ENCODE measurements at regions not wholly inside any gene's neighbourhood (a gene's known extent, or its start where the extent isn't known, plus 50 kb on each side); places are given as distances from the start of the nearest gene placed in this dataset.

DNA sequence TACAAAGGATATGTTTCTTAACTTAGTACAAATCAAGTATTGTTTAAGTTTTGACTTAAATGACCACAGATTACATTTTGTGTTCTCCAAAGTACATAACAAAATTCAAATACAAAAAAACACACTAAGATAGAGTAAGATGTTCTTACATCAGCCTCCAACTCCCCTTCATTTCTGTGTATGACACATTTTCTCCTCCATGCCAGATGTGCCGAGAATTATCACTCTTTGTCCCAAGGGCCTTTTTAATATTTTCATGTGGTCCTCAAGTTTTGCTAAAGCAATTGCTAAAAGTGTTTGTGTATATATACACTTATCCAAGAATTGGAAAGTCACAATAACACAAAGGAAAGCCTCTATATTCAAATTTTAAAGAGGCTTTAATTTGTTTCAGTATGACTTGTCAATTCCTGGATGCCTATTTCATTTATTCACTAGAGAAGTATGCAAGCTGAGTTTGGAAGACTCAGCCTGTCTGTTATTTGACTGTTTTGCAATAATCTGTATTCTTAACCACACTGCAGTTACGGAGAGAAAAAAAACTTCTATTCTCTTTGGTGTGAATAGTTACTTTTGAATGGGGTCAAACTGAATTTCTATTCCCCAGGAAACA lies 586.4 kb upstream of the SEMA3D start:
- DNase-seq = no peak

DNA sequence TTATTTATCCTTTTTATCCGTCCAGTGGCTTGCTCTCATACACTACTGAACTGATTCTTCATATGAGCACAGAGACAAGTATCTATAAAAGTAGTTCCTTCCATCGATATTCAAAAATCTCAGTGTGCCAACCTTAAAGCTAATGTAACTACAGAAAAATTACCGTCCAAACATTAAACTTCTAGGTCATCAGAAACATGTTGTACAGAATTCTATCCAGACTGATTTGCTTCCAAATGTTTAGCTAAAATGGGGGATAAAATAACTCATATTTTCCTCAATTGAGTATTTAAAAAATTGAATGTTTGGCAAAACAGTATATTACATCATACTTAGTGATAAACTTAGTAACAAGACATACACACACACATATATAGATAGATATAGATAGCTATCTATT lies 584.7 kb upstream of the SEMA3D start:
- DNase-seq = no peak

DNA sequence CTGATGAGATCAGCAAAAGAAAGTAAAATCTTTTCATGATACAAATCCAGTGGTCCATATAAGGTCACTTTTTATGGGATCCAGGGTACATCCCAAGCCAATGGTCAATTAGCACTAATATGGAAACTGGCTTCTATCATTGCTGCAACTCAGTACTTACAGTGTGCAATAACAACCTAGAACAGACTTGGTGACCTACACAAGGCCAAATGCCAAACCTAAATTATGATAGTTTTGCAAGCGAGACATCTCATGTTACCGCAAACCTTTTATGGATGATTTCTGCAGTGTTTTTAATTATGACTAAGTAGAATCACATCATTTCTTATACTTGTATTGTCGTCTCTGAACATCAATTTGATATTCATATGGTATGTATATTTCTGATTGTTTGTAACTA lies 583.5 kb upstream of the SEMA3D start:
- no peak for DNase-seq

DNA sequence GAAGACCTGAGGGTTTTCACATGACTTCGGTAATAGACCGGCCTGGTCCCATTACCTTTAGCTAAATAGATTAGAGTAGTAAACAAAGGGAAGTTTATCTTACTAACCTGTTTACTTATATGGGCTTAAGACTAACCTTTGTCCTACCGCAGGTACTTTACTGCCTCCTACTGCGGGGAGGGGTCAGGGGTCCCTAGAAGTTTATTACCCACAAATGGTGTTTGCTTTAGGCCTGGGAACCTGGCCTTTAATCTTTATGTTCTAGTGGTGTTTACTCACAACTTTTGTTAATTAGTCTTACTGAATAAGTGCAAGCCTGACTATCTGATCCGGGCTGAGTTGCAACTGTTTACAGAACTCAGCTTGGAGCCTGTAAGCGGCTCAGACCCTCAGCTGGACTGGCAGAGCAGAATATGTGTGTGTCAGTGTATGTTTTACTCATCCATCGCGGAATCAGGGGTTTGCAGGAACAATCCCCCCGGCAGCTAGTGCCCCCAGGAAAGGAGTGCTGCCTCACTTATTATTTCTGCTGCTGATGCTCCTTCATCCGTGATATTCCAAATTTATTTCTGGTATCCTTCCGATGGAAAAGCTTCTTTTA lies 578.9 kb upstream of the SEMA3D start:
- no peak for DNase-seq

DNA sequence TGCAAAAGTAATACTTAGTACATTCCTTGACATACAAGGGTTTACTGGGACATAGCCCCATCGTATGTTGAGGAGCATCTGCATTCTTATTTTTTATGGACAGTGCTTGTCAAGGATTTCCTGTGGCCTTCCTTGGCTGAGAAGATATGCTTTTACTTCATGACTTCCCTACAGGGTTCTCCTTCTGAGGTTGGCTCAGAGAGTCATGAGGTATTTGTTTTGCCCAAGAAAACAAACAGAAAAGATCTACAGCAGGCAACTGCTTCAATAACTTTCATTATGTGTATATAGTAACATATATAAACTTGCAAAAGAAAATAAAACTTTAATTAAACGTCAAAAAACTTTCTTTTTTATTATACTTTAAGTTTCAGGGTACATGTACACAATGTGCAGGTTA lies 577.2 kb upstream of the SEMA3D start:
- DNase-seq = no peak

DNA sequence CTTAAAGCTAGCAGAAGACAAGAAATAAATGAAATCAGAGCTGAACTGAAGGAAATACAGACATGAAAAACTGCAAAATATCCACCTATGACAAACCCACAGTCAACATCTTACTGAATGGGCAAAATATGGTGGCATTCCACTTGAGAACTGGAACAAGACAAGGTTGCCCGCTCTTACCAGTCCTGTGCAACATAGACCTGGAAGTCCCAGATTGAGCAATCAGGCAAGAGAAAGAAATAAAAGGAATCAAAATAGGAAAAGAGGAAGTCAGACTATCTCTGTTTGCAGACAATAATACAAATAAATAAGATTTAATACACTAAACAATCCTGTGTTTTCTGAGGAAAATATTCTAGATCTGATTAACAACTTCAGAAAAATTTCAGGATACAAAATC lies 570.5 kb upstream of the SEMA3D start:
- DNase-seq = no peak

DNA sequence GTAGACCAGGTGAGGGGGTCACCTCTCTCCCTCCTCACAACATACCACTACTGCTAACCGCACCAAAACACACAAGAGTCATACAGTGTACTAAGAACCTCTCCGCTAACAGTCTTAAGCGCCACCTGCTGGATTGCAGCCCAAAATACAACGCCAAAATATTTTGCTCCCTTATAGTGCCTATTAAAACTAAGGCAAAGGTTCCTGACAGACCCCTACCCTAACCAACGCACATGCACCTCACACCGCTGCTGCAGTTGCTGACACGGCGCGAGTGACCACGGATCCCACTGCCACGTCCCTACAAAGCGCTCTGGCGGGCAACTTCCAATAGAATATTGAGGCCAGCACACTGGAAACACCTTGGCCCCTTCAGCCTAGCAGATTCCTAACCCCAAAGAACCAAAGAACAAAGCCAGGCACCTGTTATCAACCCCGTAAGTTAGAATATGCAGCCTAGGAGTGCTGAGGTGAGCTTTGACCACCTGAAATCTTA lies 563.6 kb upstream of the SEMA3D start:
- no peak for DNase-seq

DNA sequence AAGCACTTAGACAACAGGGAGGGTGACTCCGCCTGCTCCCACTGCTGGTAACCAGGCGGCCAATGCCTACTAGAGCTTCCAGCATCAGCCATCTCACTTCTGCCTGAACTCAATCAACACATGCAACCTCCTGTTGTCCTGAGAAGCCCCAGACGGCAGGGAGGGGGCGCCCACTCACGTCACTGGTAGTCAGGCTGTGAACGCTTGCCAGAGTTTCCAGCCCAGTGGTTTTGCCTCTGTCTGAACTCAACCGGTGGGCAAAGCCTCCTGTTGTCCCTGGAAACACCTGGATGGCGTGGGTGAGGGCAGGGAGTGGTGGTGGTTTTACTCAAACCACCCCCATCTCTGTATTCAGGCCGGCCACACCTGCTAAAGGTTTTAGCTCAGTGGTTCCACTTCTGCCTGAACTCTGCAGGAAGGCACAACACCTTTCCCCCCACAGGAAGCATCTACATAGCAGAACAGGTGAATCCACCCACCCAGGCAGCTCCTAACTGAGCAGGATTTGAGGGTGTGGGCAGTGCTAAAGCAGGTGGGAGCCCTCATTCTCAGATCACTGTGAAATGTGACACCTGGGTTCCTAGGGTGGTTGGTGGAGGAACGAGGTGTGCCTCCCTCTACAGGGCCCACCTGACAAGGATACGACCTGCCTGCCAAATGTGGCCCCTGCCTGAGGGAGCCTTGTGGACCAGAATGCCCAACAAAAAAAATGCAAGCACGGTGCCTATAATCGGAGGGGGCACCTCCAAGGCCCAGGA lies 563.0 kb upstream of the SEMA3D start:
- no peak for DNase-seq

DNA sequence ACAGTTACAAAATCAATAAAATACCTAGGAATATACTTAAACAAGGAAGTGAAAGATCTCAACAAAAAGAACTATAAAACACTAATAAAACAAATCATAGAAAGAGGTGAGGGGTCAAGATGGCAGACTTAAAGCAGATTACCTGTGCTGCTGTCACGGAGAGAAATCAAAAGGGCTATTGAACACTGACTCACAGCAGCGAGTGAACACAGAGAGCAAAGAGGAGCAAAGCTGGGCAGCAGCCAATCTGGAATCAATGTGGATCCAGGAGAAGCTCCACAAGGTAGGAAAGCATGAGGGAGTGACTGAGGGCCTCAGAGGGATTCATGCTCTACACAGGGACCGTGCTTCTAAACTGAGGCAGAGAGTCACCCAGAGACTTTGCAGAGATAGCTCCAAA lies 562.0 kb upstream of the SEMA3D start:
- DNase-seq = no peak

DNA sequence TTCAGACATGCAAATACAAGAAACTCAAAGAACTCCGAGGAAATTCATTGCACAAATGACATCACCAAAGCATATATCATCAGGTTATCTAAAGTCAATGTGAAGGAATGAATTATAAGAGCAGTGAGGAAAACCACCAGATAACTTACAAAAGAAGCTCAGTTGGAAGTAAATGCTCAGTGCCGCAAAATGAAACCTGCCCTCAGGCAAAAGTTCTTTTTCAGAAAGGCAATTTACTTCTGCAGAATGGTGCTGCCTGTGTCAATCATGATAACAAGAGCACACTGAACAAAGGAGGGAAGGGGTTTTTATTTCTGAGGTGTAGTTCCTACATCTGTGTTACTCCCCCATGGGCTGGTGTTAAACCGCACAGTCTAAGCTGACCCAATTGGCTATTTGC lies 550.6 kb upstream of the SEMA3D start:
- no peak for DNase-seq

DNA sequence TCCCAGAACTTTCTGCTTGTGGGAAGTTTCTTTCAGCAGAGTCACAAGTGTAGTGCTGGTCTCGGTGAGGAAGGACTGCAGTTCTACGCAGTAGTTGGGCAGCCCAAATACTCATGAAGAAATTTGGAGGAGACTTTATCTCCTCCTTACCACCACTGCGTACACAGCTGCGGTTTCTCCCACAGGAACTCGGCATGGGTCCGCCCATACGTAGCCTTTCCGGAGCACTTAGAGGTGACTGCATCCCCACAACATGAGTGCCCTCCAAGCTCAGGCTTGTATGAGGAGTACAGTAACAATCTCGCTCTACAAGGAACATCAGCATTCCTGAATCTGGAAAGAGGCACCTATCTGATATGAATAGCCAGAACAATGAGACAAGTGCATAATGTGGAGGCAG lies 549.2 kb upstream of the SEMA3D start:
- DNase-seq = no peak

DNA sequence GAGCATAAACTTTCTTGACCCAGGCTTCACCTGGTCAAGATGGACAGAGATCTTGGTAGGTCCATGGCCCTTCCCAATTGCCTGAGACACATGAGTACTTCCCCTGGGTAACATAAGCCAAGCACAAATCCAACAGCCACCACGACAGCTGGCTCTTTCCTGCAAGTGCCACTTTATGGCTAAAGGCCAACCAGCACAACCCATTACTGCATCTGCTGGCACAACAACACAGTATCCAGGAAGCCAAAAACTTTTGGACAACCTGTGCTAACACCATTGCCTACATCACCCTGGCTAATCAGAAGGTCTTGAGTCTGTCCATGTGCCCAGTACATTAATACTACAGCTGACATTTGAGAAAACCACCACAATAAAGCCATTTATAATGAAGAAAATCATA lies 548.0 kb upstream of the SEMA3D start:
- no peak for DNase-seq

DNA sequence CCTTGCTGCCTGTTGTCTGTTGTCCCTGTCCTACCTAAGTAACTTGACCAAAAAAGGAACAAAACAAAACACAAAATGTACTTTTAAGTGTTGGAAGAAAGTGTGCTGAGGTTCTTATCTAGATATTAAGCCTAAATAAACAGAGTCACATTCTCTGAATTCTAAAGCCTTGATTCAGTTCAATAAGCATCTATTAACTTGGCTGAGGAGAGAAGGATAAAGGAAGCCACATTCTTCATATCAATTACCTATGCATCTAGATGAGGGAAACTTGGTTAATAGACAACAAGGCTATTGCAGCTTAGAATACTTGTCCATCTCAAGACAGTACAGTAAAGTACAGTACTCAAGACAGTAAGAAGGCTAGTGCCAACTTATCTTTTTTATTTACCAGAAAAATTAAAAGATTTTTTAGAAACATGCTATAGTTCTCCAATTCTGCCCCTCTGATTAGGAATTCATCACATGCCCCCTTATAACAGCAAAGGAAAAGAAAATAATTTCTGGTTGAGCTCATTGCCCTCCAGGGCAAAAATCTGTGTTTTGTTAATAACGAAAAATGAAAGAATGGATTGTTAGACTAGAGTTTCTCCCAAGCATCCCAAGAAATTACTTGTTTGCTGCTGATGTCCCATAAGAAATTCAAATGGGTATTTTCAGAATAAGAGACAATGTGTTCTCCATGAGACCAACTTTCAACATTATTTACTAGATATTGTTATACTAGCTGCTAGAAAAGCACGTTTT lies 546.5 kb upstream of the SEMA3D start:
- DNase-seq = no peak

DNA sequence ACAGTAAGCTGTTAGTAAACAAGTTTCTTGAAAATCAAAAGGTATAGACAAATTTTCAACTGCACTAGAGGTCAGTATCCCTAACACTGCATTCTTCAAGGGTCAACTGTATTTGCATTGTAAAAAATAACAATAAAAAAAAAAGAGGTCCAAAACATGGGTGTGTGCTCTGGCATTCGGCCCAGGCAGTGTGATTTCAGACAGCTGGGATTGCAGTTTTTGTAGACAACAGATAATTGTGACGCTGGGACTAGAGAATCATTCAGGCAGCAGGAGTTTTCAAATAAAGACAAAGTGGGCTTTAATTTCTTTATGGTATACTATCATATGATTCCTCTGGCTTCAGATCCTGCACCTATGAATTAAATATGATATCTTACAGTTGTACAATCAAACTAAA lies 543.2 kb upstream of the SEMA3D start:
- DNase-seq = no peak

DNA sequence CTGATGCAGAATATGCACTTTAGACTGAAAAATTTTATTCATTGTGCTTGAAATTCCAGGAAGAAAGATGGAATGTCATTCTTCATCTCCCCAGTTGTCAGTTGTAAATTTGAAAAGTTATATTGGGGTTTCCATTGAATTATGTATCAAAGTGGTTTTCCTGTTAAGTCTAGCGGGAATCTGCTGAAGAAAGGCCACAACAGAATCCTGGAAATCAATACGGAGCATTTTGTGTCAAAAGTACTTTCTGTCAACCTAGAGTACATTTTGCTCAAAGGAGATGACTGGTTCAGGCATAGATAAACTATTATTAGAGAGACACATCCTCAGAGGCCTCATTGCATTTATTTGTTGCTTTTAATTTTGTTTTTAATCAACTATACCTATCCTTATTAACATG lies 538.2 kb upstream of the SEMA3D start:
- DNase-seq = no peak

DNA sequence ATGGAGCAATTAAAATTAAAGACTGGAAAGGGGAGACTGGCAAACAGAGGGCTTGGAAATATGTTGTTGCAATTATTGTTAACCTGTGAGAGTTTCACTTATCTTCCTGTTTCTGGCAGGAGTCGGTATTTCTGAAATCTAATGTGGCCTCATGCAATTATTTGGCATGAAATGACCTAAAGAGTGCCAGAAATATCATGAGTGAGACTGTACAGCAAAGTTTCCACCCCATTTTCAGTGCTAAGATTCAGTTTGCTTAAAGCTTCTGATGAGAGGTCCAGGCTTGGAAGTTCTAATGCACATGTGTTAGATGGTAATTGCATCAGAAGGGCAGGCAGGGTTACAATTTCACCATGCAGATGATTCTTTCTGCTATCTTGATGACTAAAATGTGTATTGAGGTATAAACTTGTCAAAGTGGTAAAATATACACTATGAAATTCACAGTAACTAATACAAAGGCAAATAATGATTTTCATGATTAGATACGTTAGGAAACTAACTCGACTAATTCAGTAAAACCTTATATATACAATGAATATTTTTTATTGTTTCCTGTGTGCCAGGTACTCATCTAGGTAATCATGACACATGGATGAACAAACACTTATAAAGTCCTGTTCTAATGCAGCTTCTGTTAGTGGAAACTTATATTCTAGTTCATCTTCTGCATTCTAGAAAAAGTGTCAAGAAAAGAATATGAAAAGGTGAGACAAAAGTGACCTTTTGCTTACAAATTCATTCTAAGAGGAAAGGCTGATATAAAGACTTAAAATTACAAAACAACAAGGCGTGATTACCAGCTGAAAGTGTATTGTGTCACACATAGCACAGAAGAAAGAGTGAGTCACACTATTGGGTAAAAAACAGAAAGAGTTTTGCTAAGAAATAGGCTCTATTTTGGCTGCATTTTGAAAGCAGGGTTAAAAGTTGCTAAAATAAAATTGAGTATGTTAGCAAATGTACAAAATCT lies 533.4 kb upstream of the SEMA3D start:
- no peak for DNase-seq

DNA sequence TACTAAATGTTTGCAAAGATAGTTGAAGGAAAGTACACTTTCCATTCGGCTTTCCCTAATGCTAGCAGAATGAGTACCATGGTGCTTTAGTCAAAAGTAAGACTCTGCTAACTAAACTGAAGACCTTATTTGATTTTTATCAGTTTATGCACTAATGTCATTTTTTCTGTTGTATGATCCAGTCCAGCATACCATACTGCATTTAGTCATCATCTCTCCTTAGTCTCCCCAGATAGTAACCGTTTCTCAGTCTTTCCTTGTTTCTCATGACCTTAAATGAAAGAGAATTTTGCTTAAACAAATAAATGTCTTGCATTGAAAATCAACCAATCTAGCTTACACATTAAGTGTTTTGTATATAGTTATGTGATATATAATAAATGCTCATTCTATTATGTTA lies 529.5 kb upstream of the SEMA3D start:
- no peak for DNase-seq

DNA sequence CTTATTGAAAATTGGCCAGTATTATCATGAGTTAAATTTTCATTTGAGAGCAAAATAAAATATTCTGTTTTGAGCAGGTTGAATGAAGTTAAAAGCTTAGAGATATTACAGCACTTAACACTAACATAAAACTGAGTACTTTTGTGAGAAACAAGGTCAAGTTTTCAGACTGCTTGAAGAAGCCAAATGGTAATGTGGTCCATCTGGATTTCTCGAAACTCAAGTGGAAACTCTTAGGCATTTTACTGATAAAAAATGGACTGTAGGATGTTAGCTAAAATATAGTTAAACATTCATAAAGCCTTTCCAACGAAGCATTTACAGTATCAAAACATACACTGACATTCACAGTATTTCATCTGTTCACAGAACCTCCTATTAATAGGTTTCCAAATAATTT lies 528.1 kb upstream of the SEMA3D start:
- DNase-seq = no peak

DNA sequence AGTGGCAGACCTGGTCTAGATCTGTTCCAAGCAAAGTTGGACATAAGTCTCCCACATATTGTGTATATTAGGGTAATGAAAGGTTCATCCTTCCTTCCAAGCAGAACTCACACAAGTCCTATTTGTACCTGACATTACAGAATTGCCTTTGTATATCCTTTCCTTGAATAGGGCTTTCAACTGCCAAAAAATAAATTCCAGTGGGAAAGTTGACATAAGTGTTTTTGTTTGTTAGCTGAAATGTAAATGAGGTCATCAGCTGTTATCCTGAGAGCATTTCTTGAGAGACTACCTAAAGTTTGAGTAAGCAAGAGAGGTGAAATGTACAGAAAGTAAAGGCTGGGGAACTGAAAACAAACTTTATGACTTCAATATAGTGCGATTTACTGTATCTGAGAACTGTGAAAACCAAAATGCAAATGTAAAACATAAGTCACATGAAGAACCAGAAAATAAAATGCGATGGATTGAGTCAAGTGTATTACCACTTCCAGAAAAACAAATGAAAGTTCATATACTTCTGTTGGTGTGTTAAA lies 527.3 kb upstream of the SEMA3D start:
- DNase-seq = no peak

DNA sequence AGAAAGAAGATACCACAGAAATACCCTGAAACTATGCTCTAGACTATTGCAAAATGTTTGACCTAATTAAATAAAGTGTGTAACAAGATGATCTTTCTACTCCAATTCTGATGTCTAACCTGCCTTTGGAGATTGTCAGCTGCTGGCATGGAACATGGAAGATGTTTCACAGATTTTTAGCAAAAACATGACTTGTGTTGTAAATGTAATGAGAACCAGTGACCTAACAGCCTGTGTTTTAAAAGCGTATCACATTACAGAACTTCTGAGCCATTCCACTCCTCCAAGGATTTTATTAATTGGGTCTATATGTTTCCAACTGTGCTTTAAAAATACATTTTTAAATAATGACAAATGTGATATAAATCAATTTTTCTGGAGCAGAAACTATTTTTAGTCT lies 526.3 kb upstream of the SEMA3D start:
- no peak for DNase-seq

DNA sequence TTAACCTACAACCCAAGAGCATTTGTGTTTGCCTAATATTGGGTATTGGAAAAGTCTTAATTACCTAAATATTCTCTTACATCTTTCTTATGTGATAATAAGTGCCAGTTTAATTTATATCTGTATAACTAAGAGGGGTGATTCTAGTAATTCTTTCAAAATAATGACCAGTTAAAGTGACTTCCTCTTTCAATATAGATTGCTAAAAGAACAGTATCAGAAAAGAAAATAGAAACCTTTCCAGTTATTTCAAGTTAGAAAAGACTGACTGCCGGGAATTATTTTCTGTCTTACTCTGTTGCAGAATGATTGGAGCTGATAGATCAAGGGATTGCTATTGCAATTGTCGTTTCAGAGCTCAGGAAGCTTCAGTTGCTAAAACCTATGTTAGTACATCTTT lies 525.0 kb upstream of the SEMA3D start:
- no peak for DNase-seq

DNA sequence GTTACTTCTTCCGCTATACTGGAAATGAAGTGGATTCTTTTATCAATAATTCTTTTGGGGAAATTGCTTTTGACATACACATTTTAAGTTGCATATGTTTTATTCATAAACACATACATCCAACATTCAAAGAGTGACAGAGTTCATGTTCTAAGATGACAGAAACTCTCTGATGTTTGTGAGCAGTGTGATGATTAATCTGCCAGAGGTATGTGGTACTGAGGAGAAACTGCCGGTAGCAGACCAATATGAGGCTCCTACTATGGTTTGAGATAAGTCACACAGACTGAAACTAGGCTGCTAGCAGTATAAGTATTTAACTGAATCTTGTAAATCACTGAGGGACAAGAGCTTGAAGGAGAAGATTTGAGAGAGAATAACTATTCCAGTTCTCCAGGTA lies 524.1 kb upstream of the SEMA3D start:
- no peak for DNase-seq

Measured in stimulated activated CD4-positive, alpha-beta T cell treated with anti-CD3 and anti-CD28 coated beads, Interleukin-4, amount 100 ng/mL, for 24 hours (primary cell).